Mesenteric fat pad (tissue), 1 donor: ENCODE measurements at regions not wholly inside any gene's neighbourhood (a gene's known extent, or its start where the extent isn't known, plus 50 kb on each side); places are given as distances from the start of the nearest gene placed in this dataset.
"Not testable (repeated sequence)": the region's sequence is repeated elsewhere in the genome, so short reads cannot be mapped to it uniquely, and the experiment has no call there.

Experiments used
- DNase-seq: peaks from one replicate; pipeline ENCODE4 v3.0.0-alpha.2; 2020; ENCODE audit warnings: low spot score
- donor health status: DM: yes; HTN: yes; CAD: no.

DNA sequence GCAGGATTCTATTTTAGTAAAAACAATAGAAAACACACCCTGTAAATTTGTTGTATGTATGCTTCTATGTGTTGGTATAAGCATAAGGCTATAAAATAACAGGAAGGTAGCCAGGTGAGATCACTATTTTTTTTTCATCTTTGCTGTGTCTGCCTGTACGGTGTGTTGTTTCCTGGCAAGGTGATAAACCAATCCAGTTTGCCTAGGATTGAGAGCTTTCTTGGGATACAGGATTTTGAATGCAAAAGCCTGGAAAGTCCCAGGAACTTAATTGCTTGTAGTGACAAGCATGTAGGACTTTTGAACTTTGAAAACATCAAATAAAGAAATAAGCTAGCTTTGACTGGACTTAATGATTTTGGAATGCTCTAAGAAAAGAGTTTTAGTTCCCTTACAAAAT is 83.3 kb upstream of the RORB start:
- DNase-seq, result no peak

DNA sequence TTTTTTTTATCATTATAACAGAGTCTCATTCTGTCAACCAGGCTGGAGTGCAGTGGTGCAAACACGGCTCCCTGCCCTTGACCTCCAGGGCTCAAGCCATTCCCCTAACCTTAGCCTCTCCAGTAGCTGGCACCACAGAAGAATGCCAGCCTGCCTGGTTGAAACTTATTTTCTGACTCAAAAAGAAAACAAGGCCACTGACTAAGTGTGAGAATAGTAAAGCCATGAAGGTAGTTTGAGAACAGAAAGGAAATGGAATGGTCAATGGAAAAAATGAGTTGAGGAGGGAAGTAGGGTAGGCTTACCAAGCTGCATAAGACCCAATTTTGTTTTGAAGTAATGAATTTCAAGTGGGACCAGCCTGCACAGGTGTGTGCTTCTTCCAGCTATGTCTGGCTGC is 82.8 kb upstream of the RORB start:
- DNase-seq, result no peak

DNA sequence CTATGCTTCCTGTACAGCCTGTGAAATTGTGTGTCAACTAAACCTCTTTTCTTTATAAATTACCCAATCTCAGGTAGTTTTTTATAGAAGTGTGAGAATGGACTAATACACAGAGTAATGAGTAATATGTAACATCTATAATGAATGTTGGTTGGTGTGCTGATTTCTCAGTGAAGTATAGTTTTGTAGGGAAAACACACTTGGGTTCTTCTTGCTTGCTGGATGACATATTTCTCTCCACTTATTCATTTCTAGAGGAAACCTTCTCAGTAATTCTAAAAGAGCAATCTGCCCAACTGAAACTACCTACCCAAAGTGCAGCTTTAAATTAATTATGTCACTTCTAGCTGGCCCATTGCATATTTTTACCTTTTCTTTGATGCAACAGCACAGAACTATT is 81.1 kb upstream of the RORB start:
- no peak for DNase-seq

DNA sequence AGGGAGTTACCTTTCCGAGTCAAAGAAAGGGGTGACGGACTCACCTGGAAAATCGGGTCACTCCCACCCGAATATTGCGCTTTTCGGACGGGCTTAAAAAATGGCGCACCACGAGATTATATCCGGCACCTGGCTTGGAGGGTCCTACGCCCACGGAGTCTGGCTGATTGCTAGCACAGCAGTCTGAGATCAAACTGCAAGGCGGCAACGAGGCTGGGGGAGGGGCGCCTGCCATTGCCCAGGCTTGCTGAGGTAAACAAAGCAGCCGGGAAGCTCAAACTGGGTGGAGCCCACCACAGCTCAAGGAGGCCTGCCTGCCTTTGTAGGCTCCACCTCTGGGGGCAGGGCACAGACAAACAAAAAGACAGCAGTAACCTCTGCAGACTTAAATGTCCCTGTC is 72.6 kb upstream of the RORB start:
- not testable (repeated sequence) for DNase-seq

DNA sequence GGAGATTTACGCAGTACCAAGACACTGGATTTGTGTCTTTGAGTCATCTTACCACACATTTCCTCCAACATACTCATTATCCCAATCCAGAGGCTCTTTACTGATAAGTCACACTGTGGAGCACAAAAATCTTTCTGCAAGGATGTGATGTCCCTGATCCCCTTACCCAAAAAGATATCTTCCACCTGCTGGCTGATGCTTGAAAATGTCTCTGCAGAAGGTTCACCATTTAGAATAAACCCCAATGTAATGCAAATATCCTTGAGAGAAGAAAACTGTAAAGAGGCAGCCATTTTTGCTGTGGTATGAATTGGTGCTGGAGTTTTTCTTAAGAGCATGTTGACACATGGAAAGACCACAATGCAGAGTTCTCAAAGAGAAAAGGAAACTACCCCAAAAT is 65.7 kb upstream of the RORB start:
- no peak for DNase-seq

DNA sequence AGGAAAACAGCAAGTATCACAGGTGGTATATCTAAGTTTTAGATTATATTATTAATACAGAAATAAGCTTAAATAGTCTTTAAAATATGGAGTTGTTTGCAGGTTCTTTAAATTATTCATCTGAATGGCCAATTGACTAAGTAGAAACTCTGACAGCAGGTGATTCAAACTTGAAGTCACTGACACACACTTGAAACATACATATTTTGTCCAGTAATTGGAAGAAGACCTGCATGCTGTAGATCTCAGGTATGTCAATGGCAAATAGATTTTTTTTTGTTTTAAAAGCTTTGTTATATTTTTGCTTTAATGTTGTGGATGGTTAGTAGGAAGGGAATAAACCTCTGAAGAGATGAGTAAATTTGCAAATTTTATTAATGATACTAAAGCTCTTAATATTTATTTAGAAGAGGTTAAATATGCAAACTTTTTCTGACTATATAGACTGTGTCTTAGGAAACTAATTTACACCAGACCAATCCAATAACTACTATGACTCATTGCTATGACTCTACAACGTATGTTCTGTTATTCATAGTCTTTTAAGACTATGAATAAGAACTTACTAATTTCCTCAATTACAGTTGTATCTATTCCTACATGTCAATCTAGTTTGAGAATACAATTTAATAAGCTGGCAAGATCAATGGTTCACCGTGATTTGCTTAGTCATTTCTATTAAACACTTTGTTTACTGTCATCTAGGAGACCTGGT is 53.9 kb upstream of the RORB start:
- no peak for DNase-seq

DNA sequence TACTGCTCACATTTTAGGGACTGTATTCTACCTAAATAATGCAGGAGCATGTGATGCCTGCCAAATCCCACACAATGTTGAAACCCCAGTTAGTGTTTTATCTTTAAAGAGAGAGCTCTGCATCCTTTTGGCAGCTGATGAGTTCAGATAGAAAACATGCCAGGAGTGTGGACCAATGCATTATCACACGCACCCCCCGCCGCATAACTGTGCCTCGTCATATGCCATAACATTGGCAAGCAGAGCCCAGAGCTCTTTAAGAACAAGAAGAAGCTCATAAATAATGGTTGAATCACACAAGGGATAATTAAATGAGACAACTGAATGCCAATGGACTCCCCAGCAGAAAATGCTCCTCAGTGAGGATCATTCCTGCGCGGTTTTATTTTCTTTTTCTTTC is 52.8 kb upstream of the RORB start:
- DNase-seq, result no peak
